Sigmoid colon (tissue), 6 donors: ENCODE measurements at regions not wholly inside any gene's neighbourhood (a gene's known extent, or its start where the extent isn't known, plus 50 kb on each side); places are given as distances from the start of the nearest gene placed in this dataset.

Source experiments
- DNase-seq: peaks from one replicate; pipeline ENCODE4 v3.0.0-alpha.2; 2019
- H3K27ac ChIP-seq, 4 donors: fragments of 200-600 bp; sonication (generic); one replicate each; pipeline ENCODE4 v1.5.1; 2016 to 2019; ENCODE audit warnings: mild to moderate bottlenecking in 1 of 4
- H3K27me3 ChIP-seq, 3 donors: fragments of 200-600 bp; sonication (generic); one replicate each; pipeline ENCODE4 v1.5.1; 2019; ENCODE audit warnings: mild to moderate bottlenecking in 1 of 3
- H3K36me3 ChIP-seq, 4 donors: fragments of 200-600 bp; sonication (generic); one replicate each; pipeline ENCODE4 v1.5.1; 2016 to 2019
- H3K4me1 ChIP-seq, 4 donors: fragments of 200-600 bp; sonication (generic); one replicate each; pipeline ENCODE4 v1.5.1; 2017 to 2019
- H3K4me3 ChIP-seq, 4 donors: fragments of 200-600 bp; sonication (generic); one replicate each; pipeline ENCODE4 v1.5.1; 2017 to 2019; ENCODE audit warnings: mild to moderate bottlenecking in 2 of 4, moderate library complexity in 1 of 4
- H3K9me3 ChIP-seq, 4 donors: fragments of 200-600 bp in 3 of 4; sonication (generic) in 3 of 4; one replicate each; pipeline versions ENCODE4 v1.5.1 to v1.6.1; 2013 to 2019
- EP300 ChIP-seq, 4 donors: sonication (generic); formaldehyde crosslinking; IDR thresholded peaks; one replicate each; pipeline ENCODE4 v1.6.1; 2017; ENCODE audit warnings: antibody characterized with exemption in 4 of 4
- POLR2A ChIP-seq, 2 donors: fragments of 450-650 bp; IDR thresholded peaks; one replicate each; pipeline ENCODE4 v1.6.1; 2016; ENCODE audit warnings: antibody characterized with exemption in 2 of 2, mild to moderate bottlenecking in 2 of 2, moderate library complexity in 2 of 2
- POLR2AphosphoS5 ChIP-seq, 4 donors: sonication (generic); formaldehyde crosslinking; IDR thresholded peaks; one replicate each; pipeline ENCODE4 v1.6.1; 2017; ENCODE audit warnings: antibody characterized with exemption in 4 of 4
- WGBS, 2 donors: extraction: QIAGEN DNeasy Blood & Tissue Kit; methylation state at CpG; one replicate each; pipeline ENCODE4 v1.1.7; 2013; 5-methylcytosine and 5-hydroxymethylcytosine counted together
- intact Hi-C: fragments of 100-400 bp; cut with DNase I; formaldehyde crosslinking; loops from one replicate; pipeline ENCODE4 v1.15.1; 2023
- TF ChIP-seq, protein P1 (sequence below), 4 experiments: fragments of 450-650 bp in 3 of 4; fragments of 200-600 bp in 1 of 4; IDR thresholded peaks; one replicate each; pipeline ENCODE4 v1.5.1; 2016 to 2019; ENCODE audit warnings: antibody characterized with exemption in 4 of 4, mild to moderate bottlenecking in 3 of 4, moderate library complexity in 2 of 4
- donor health status: healthy with polysubstance abuse.
- donor health status: healthy.

DNA sequence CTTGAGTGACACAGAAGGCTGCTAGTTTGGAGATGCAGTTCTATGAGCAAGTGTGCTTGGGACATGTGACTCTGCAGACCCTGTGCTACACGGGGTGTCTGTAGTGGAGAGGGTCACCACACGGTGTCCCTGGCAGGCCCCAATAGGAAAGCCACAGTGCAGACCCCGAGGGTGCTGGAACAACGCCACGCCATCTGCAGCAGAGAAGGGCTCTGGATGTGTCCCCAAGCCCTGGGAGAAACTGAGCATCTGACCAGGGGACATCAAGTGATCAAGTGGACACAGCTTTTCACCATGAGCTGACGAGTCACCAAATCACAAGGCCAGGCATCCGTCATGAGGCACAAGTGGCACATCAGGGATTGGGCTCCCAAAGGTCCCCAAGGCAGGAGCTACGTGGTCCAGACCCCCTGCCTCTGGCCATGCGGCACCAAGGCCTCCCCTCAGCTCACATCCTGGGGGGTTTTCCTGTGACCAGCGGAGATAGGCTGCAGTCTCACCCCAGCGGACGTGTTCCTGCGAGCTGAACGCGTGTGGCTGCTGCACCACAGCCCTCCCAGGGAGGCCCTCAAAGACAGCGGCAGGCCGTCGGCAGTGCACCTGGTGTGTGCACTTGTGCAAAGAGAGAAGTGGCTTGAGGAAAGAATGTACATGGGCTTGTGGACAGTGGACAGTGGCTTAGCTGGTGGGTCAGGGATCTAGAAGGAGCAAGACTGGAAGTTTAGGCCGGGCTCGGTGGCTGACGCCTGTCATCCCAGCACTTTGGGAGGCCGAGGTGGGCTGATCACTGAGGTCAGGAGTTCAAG, 96.7 kb downstream of the RPS6KA4 start:
- no peaks in the 10 kb centered on the region for H3K36me3 ChIP-seq
- DNase-seq: peak; percentile 28
- H3K27me3 ChIP-seq: no peaks in the 10 kb centered on the region
- H3K4me1 ChIP-seq: no peaks in the 10 kb centered on the region
- TF ChIP-seq POLR2AphosphoS5 (IDR thresholded peaks at IDR 0.05) (no peak), EP300 (IDR thresholded peaks at IDR 0.05) (no peak), POLR2A (IDR thresholded peaks at IDR 0.05) (no peak)
- TF ChIP-seq, protein P1, sequence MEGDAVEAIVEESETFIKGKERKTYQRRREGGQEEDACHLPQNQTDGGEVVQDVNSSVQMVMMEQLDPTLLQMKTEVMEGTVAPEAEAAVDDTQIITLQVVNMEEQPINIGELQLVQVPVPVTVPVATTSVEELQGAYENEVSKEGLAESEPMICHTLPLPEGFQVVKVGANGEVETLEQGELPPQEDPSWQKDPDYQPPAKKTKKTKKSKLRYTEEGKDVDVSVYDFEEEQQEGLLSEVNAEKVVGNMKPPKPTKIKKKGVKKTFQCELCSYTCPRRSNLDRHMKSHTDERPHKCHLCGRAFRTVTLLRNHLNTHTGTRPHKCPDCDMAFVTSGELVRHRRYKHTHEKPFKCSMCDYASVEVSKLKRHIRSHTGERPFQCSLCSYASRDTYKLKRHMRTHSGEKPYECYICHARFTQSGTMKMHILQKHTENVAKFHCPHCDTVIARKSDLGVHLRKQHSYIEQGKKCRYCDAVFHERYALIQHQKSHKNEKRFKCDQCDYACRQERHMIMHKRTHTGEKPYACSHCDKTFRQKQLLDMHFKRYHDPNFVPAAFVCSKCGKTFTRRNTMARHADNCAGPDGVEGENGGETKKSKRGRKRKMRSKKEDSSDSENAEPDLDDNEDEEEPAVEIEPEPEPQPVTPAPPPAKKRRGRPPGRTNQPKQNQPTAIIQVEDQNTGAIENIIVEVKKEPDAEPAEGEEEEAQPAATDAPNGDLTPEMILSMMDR (IDR thresholded peaks at IDR 0.05): no peak
- H3K9me3 ChIP-seq: no peaks in the 10 kb centered on the region
- no peak overlapping the region for H3K27ac ChIP-seq
- intact Hi-C loops: no loop called here
- no peak overlapping the region for H3K4me3 ChIP-seq
- 89% methylated on average over 22 of the region's 22 CpGs for WGBS, 2 donors

GRCh38 chr11:64456509-64457320, 97.8 kb downstream of the RPS6KA4 start:
- Histone ChIP-seq H3K27me3 (no peaks in the 10 kb centered on the region), H3K9me3 (no peaks in the 10 kb centered on the region), H3K4me1 (no peaks in the 10 kb centered on the region), H3K36me3 (no peaks in the 10 kb centered on the region), H3K27ac (no peak overlapping the region), H3K4me3 (no peak overlapping the region)
- DNase-seq: peak; percentile 50
- intact Hi-C loops: no loop called here
- TF ChIP-seq EP300 (IDR thresholded peaks at IDR 0.05): no peak
- no peak for TF ChIP-seq POLR2AphosphoS5 (IDR thresholded peaks at IDR 0.05)
- TF ChIP-seq POLR2A (IDR thresholded peaks at IDR 0.05): no peak
- TF ChIP-seq, protein P1 (IDR thresholded peaks at IDR 0.05): no peak
- 89 to 94% methylated on average over 23 of the region's 23 CpGs for WGBS, 2 donors

DNA sequence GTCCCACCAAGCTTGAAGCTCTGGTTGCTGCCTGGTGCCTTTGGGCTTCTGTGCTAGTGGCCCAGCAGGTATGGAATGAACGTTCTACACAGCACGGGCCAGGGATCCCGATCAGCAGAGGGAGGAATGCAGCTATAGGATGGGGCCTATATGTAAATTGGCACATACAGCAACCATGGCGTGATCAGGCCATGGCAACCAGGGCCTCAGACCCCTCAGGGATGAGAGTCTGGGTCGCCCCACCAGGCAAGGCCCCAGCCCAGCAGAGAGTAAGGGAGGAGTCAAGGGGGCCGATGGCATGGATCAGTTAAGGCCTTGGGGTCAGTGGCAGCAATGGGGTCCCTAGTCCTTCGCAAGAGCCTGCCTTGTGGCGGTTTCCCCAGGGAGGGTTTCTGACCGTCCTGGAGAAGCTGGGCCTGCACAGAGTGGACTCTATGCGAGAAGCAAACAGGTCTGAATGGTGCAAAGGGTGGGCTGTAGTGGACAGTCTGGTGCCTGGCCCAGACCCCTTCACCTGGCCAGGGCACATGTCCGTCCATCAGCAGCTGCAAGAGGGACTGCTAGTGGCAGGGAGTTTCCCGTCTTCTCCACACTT, 98.2 kb upstream of the SLC22A11 start:
- H3K4me1 ChIP-seq: no peaks in the 10 kb centered on the region
- no peak overlapping the region for H3K27ac ChIP-seq
- 88 to 90% methylated on average over 12 of the region's 12 CpGs for WGBS, 2 donors
- intact Hi-C loops: no loop called here
- no peak for TF ChIP-seq POLR2A (IDR thresholded peaks at IDR 0.05)
- TF ChIP-seq POLR2AphosphoS5 (IDR thresholded peaks at IDR 0.05): no peak
- TF ChIP-seq EP300 (IDR thresholded peaks at IDR 0.05): no peak
- TF ChIP-seq, protein P1 (IDR thresholded peaks at IDR 0.05): no peak
- DNase-seq: peak; percentile 53
- H3K9me3 ChIP-seq: no peaks in the 10 kb centered on the region
- no peaks in the 10 kb centered on the region for H3K27me3 ChIP-seq
- no peaks in the 10 kb centered on the region for H3K36me3 ChIP-seq
- no peak overlapping the region for H3K4me3 ChIP-seq

- WGBS, 2 donors: 51 to 55% methylated on average over 10 of the region's 10 CpGs
These were observed 96.7 kb upstream of the SLC22A11 start for GRCh38 chr11:64458997-64459396.

More at GRCh38 chr11:64458997-64459396, 96.7 kb upstream of the SLC22A11 start:
- intact Hi-C loops: no loop called here
- no peaks in the 10 kb centered on the region for H3K9me3 ChIP-seq
- H3K4me3 ChIP-seq: no peak overlapping the region
- DNase-seq: peak; percentile 26
- no peaks in the 10 kb centered on the region for H3K4me1 ChIP-seq
- H3K27me3 ChIP-seq: no peaks in the 10 kb centered on the region
- no peak for TF ChIP-seq EP300 (IDR thresholded peaks at IDR 0.05)
- no peak for TF ChIP-seq POLR2A (IDR thresholded peaks at IDR 0.05)
- TF ChIP-seq, protein P1 (IDR thresholded peaks at IDR 0.05): no peak
- TF ChIP-seq POLR2AphosphoS5 (IDR thresholded peaks at IDR 0.05): no peak
- no peaks in the 10 kb centered on the region for H3K36me3 ChIP-seq
- no peak overlapping the region for H3K27ac ChIP-seq
